Testis (tissue), 2 donors: ENCODE measurements at regions not wholly inside any gene's neighbourhood (a gene's known extent, or its start where the extent isn't known, plus 50 kb on each side); places are given as distances from the start of the nearest gene placed in this dataset.

Experiments used
- DNase-seq: peaks from one replicate; pipeline ENCODE4 v3.0.0-alpha.2; 2019
- H3K27ac ChIP-seq, 2 donors: fragments of 200-600 bp; sonication (generic); one replicate each; pipeline ENCODE4 v1.5.1; 2019
- H3K27me3 ChIP-seq: fragments of 200-600 bp; sonication (generic); one replicate; pipeline ENCODE4 v1.5.1; 2019
- H3K36me3 ChIP-seq: fragments of 200-600 bp; sonication (generic); one replicate; pipeline ENCODE4 v1.5.1; 2017; ENCODE audit warnings: low read depth; ENCODE audit errors: missing control alignments
- H3K4me1 ChIP-seq: fragments of 200-600 bp; sonication (generic); one replicate; pipeline ENCODE4 v1.5.1; 2019
- H3K4me3 ChIP-seq, 2 donors: fragments of 200-600 bp; sonication (generic); one replicate each; pipeline ENCODE4 v1.5.1; 2017 to 2019
- H3K9me3 ChIP-seq: fragments of 200-600 bp; sonication (generic); one replicate; pipeline ENCODE4 v1.5.1; 2017
- CTCF ChIP-seq, 3 experiments: fragments of 450-650 bp in 2 of 3; fragments of 200-600 bp in 1 of 3; sonication (generic) in 1 of 3; IDR thresholded peaks; one replicate each; pipeline ENCODE4 v1.5.1; 2016 to 2019; ENCODE audit warnings: antibody characterized with exemption in 3 of 3, mild to moderate bottlenecking in 2 of 3, moderate library complexity in 1 of 3
- POLR2A ChIP-seq: fragments of 450-650 bp; IDR thresholded peaks from one replicate; pipeline ENCODE4 v1.6.1; 2017; ENCODE audit warnings: antibody characterized with exemption, mild to moderate bottlenecking, moderate library complexity
- WGBS, 2 donors: methylation state at CpG; one replicate each; pipeline ENCODE4 v1.1.5; 2018; 5-methylcytosine and 5-hydroxymethylcytosine counted together
- intact Hi-C: fragments of 100-400 bp; cut with DNase I; formaldehyde crosslinking; loops from one replicate; pipeline ENCODE4 v1.15.1; 2023; ENCODE audit warnings: low total_unique reads

GRCh38 chrX:43211570-43211969, 433.6 kb upstream of the PPP1R2C start:
- no peak overlapping the region for H3K4me3 ChIP-seq
- TF ChIP-seq CTCF (IDR thresholded peaks at IDR 0.05) (no peak), POLR2A (no peak)
- H3K9me3 ChIP-seq, result no peaks in the 10 kb centered on the region
- H3K4me1 ChIP-seq, result no peaks in the 10 kb centered on the region
- DNase-seq, result no peak
- intact Hi-C loops, result no loop called here
- no peaks in the 10 kb centered on the region for H3K36me3 ChIP-seq
- H3K27ac ChIP-seq, result no peak overlapping the region
- no peaks in the 10 kb centered on the region for H3K27me3 ChIP-seq

- Histone ChIP-seq H3K27ac (no peak overlapping the region), H3K27me3 (no peaks in the 10 kb centered on the region), H3K9me3 (no peaks in the 10 kb centered on the region), H3K4me1 (no peaks in the 10 kb centered on the region), H3K4me3 (no peak overlapping the region), H3K36me3 (no peaks in the 10 kb centered on the region)
- intact Hi-C loops, result no loop called here
- WGBS, 2 donors, result 25 to 47% methylated on average over 2 of the region's 2 CpGs
- TF ChIP-seq CTCF (IDR thresholded peaks at IDR 0.05) (no peak), POLR2A (no peak)
- DNase-seq, result no peak
Measured at GRCh38 chrX:43218198-43218597, 437.9 kb upstream of the MAOA start.

GRCh38 chrX:43224496-43224895, 431.6 kb upstream of the MAOA start:
- no peaks in the 10 kb centered on the region for H3K36me3 ChIP-seq
- H3K9me3 ChIP-seq, result no peaks in the 10 kb centered on the region
- H3K27ac ChIP-seq, result no peak overlapping the region
- H3K27me3 ChIP-seq, result no peaks in the 10 kb centered on the region
- TF ChIP-seq POLR2A, result no peak
- TF ChIP-seq CTCF (IDR thresholded peaks at IDR 0.05), result no peak
- H3K4me3 ChIP-seq, result no peak overlapping the region
- no peak for DNase-seq
- intact Hi-C loops, result no loop called here
- no peaks in the 10 kb centered on the region for H3K4me1 ChIP-seq

- H3K4me1 ChIP-seq, result no peaks in the 10 kb centered on the region
- no peak overlapping the region for H3K27ac ChIP-seq
- intact Hi-C loops, result no loop called here
- no peaks in the 10 kb centered on the region for H3K27me3 ChIP-seq
- no peaks in the 10 kb centered on the region for H3K36me3 ChIP-seq
- WGBS, 2 donors, result 70 to 88% methylated on average over 3 of the region's 3 CpGs
- no peak overlapping the region for H3K4me3 ChIP-seq
- no peaks in the 10 kb centered on the region for H3K9me3 ChIP-seq
- no peak for TF ChIP-seq POLR2A
- no peak for TF ChIP-seq CTCF (IDR thresholded peaks at IDR 0.05)
- DNase-seq, result no peak
Measured at GRCh38 chrX:43225626-43226328, 430.3 kb upstream of the MAOA start.

- Histone ChIP-seq H3K9me3 (no peaks in the 10 kb centered on the region), H3K27ac (no peak overlapping the region), H3K27me3 (no peaks in the 10 kb centered on the region), H3K4me3 (no peak overlapping the region), H3K4me1 (no peaks in the 10 kb centered on the region), H3K36me3 (no peaks in the 10 kb centered on the region)
- intact Hi-C loops, result no loop called here
- DNase-seq, result no peak
- TF ChIP-seq CTCF (IDR thresholded peaks at IDR 0.05) (no peak), POLR2A (no peak)
- WGBS, 2 donors, result 100% methylated on average over 1 of the region's 1 CpG; no CpG with 5 or more reads in 1 of the 2 donors
Measured at GRCh38 chrX:43238461-43238945, 417.6 kb upstream of the MAOA start.
